Naive thymus-derived CD4-positive, alpha-beta T cell (primary cell): ENCODE measurements at regions not wholly inside any gene's neighbourhood (a gene's known extent, or its start where the extent isn't known, plus 50 kb on each side); places are given as distances from the start of the nearest gene placed in this dataset.

ENCODE experiments used
- ATAC-seq: fragments of 150-1000 bp; cut with Tn5 transposase; 2 replicates; pipeline ENCODE4 v1.10.0; 2021; ENCODE audit warnings: mild to moderate bottlenecking, moderate library complexity
- CTCF ChIA-PET: fragments of 350-600 bp; sonication (Branson Sonifier 250); formaldehyde crosslinking; loops from one replicate; lab custom pipeline; 2021; ENCODE audit warnings: antibody characterized with exemption; lab: Charles Lee
- POLR2A ChIA-PET: fragments of 350-600 bp; sonication (Branson Sonifier 250); formaldehyde crosslinking; loops from one replicate; lab custom pipeline; 2021; ENCODE audit warnings: antibody characterized with exemption, inconsistent platforms; lab: Charles Lee
- DNase-seq, 9 donors: peaks; one replicate each; pipeline versions ENCODE4 v3.0.0 to v3.0.0-alpha.2; 2020 to 2022; ENCODE audit warnings: mixed read lengths in 1 of 9
- H3K27ac ChIP-seq: one replicate; pipeline ENCODE4 v1.7.0; 2013; ENCODE audit warnings: mild to moderate bottlenecking, low read depth, low read length, moderate library complexity
- H3K27me3 ChIP-seq, 2 donors: one replicate each; pipeline ENCODE4 v1.7.0; 2013; ENCODE audit warnings: low read length in 2 of 2, mild to moderate bottlenecking in 2 of 2, moderate library complexity in 2 of 2; ENCODE audit not compliant: control insufficient read depth in 2 of 2, insufficient read depth in 2 of 2
- H3K36me3 ChIP-seq, 3 experiments: 1 replicate in 2 of 3; 2 replicates in 1 of 3; pipeline ENCODE4 v1.7.0; 2013; ENCODE audit warnings: low read length in 3 of 3, mild to moderate bottlenecking in 3 of 3, moderate library complexity in 1 of 3; ENCODE audit not compliant: insufficient read depth in 3 of 3, control insufficient read depth in 2 of 3
- H3K4me1 ChIP-seq, 2 donors: one replicate each; pipeline ENCODE4 v1.7.0; 2013; ENCODE audit warnings: low read length in 2 of 2, mild to moderate bottlenecking in 2 of 2, moderate library complexity in 1 of 2; ENCODE audit not compliant: control insufficient read depth in 2 of 2, insufficient read depth in 2 of 2
- H3K4me3 ChIP-seq: 2 replicates; pipeline ENCODE4 v1.7.0; 2013; ENCODE audit warnings: mild to moderate bottlenecking, low read length
- H3K9me3 ChIP-seq, 3 experiments: 1 replicate in 2 of 3; 2 replicates in 1 of 3; pipeline ENCODE4 v1.7.0; 2013; ENCODE audit warnings: low read length in 3 of 3; ENCODE audit not compliant: control insufficient read depth in 2 of 3
- H3K27ac Mint-ChIP-seq, 9 donors: one replicate each; pipeline ENCODE4 v1.8.0; 2020 to 2022; ENCODE audit warnings: mixed read lengths in 9 of 9, mild to moderate bottlenecking in 8 of 9, moderate library complexity in 5 of 9, inconsistent platforms in 2 of 9
- H3K27me3 Mint-ChIP-seq, 5 donors: one replicate each; pipeline ENCODE4 v1.8.0; 2021 to 2022; ENCODE audit warnings: mixed read lengths in 5 of 5, mild to moderate bottlenecking in 1 of 5
- H3K36me3 Mint-ChIP-seq, 5 donors: one replicate each; pipeline ENCODE4 v1.8.0; 2020 to 2022; ENCODE audit warnings: mixed read lengths in 5 of 5, mild to moderate bottlenecking in 3 of 5, inconsistent platforms in 1 of 5
- H3K4me1 Mint-ChIP-seq, 7 donors: one replicate each; pipeline ENCODE4 v1.8.0; 2020 to 2022; ENCODE audit warnings: mixed read lengths in 7 of 7, mild to moderate bottlenecking in 3 of 7, inconsistent platforms in 1 of 7
- H3K4me3 Mint-ChIP-seq, 10 donors: one replicate each; pipeline ENCODE4 v1.8.0; 2020 to 2022; ENCODE audit warnings: mild to moderate bottlenecking in 10 of 10, mixed read lengths in 10 of 10, moderate library complexity in 6 of 10, inconsistent platforms in 2 of 10
- H3K9me3 Mint-ChIP-seq, 11 donors: one replicate each; pipeline ENCODE4 v1.8.0; 2020 to 2022; ENCODE audit warnings: mixed read lengths in 11 of 11, mild to moderate bottlenecking in 4 of 11, inconsistent platforms in 1 of 11, moderate library complexity in 1 of 11
- intact Hi-C, 2 donors: fragments of 100-400 bp; cut with micrococcal nuclease; formaldehyde crosslinking; loops; one replicate each; pipeline ENCODE4 v1.15.1; 2023

DNA sequence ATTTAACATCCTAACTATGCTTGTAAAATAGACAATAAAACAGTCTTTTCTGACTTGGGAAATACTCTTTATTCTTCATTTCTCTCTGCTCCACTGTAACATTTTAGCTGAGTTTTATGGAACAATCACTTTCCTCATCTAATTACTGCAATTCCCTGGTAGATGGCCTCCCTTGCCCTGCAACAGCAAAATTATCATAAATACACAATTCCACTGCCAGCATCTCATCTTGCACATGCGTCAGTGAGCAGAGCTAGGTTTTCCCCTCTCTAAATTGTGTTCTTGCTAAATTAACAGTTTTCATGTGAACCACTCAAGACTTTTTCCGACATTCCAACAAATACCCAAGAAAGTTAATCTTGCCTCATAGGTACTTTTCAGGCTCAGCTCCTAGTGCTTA lies 920.9 kb upstream of the GOT2 start:
- H3K9me3 Mint-ChIP-seq = peaks cover 3 to 20% (median 11%) of the 10 kb centered on the region in 11 donors
- no peak for ATAC-seq
- POLR2A ChIA-PET = no interaction called here
- no peaks in the 10 kb centered on the region for H3K4me1 ChIP-seq
- no peaks in the 10 kb centered on the region for H3K27me3 ChIP-seq
- intact Hi-C loops = no loop called here
- CTCF ChIA-PET = no interaction called here
- no peaks in the 10 kb centered on the region for H3K4me1 Mint-ChIP-seq
- peaks cover 0 to 6% (median 0%) of the 10 kb centered on the region in 5 donors for H3K27me3 Mint-ChIP-seq
- no peaks in the 10 kb centered on the region for H3K36me3 ChIP-seq
- no peaks in the 10 kb centered on the region for H3K9me3 ChIP-seq
- no peak overlapping the region for H3K4me3 ChIP-seq
- no peak for DNase-seq
- no peak overlapping the region for H3K27ac ChIP-seq
- H3K4me3 Mint-ChIP-seq = no peak overlapping the region
- H3K36me3 Mint-ChIP-seq = peaks cover 0 to 5% (median 0%) of the 10 kb centered on the region in 5 donors
- no peak overlapping the region for H3K27ac Mint-ChIP-seq

DNA sequence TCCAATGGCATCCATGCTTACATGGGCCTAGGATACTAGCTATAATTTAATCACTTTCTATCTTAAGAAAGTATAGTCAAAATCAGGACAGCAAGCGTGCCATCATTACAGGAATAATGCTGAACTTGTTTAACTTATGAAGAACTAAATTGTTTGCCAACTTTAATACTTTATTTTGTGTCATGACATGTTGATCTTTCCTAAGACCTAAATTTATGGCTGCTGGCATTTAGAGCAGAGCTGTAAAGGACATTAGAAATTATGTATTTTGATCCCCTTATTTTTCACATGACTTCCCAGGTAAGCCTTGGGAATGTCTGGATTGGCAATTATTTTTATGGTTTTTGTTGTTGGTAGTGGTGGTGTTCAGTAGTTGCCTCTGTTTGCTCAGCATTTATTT lies 920.3 kb upstream of the GOT2 start:
- CTCF ChIA-PET = no interaction called here
- H3K27me3 Mint-ChIP-seq = peaks cover 0 to 6% (median 0%) of the 10 kb centered on the region in 5 donors
- H3K4me1 ChIP-seq = no peaks in the 10 kb centered on the region
- POLR2A ChIA-PET = no interaction called here
- no peaks in the 10 kb centered on the region for H3K4me1 Mint-ChIP-seq
- no peaks in the 10 kb centered on the region for H3K36me3 ChIP-seq
- no peak overlapping the region for H3K27ac ChIP-seq
- no peaks in the 10 kb centered on the region for H3K27me3 ChIP-seq
- ATAC-seq (no peak), DNase-seq (no peak)
- H3K4me3 ChIP-seq = no peak overlapping the region
- no peak overlapping the region for H3K27ac Mint-ChIP-seq
- H3K4me3 Mint-ChIP-seq = no peak overlapping the region
- peaks cover 3 to 23% (median 11%) of the 10 kb centered on the region in 11 donors for H3K9me3 Mint-ChIP-seq
- intact Hi-C loops = no loop called here
- peaks cover 0 to 5% (median 0%) of the 10 kb centered on the region in 5 donors for H3K36me3 Mint-ChIP-seq
- no peaks in the 10 kb centered on the region for H3K9me3 ChIP-seq

DNA sequence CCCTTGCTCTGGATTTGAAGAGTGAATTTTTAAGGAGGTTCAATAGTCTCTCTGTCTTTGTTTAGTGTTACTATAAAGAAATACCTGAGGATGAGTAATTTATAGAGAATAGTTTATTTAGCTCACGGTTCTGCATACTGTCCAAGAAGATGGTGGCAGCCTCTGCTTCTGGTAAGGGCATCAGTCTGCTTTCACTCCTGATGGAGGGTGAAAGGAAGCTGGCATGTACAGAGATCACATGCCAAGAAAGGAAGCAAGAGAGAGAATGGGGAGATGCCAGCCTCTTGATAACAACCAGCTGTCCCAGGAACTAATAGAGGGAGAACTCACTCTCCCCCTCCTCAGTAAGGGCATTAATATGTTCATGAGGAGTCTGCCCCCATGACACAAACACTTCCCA lies 917.5 kb upstream of the GOT2 start:
- H3K27me3 Mint-ChIP-seq = peaks cover 0 to 6% (median 0%) of the 10 kb centered on the region in 5 donors
- POLR2A ChIA-PET = no interaction called here
- H3K4me1 Mint-ChIP-seq = no peaks in the 10 kb centered on the region
- H3K4me3 ChIP-seq = no peak overlapping the region
- no peaks in the 10 kb centered on the region for H3K4me1 ChIP-seq
- no peak overlapping the region for H3K27ac Mint-ChIP-seq
- DNase-seq = no peak
- peaks cover 5 to 32% (median 12%) of the 10 kb centered on the region in 11 donors for H3K9me3 Mint-ChIP-seq
- no peak for ATAC-seq
- H3K4me3 Mint-ChIP-seq = no peak overlapping the region
- CTCF ChIA-PET = no interaction called here
- peaks cover 0 to 5% (median 0%) of the 10 kb centered on the region in 5 donors for H3K36me3 Mint-ChIP-seq
- H3K27ac ChIP-seq = no peak overlapping the region
- intact Hi-C loops = no loop called here
- H3K27me3 ChIP-seq = no peaks in the 10 kb centered on the region
- H3K36me3 ChIP-seq = no peaks in the 10 kb centered on the region
- H3K9me3 ChIP-seq = no peaks in the 10 kb centered on the region

DNA sequence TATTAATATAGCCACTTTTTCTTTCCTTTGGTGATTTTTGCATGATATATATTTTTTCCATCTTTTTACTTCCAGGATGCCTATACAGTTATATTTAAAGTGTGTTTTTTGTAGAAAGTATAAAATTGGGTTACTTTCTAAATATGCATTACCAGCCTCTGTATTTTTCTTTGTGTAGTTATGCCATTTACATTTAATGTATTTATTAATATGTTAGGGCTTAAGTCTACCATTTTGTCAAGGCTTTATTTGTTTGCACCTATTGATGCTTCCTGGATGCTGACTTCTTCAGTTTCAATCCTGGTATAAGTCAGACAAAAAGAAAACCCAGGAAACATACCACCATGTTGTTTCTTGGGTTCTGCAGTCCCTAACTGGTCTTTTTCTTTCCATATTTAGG lies 911.1 kb upstream of the GOT2 start:
- H3K27me3 Mint-ChIP-seq = no peaks in the 10 kb centered on the region
- intact Hi-C loops = no loop called here
- no peak overlapping the region for H3K4me3 Mint-ChIP-seq
- ChIA-PET POLR2A (no interaction called here), CTCF (no interaction called here)
- no peaks in the 10 kb centered on the region for H3K4me1 Mint-ChIP-seq
- no peak overlapping the region for H3K27ac ChIP-seq
- ATAC-seq = no peak
- H3K36me3 Mint-ChIP-seq = no peaks in the 10 kb centered on the region
- no peaks in the 10 kb centered on the region for H3K27me3 ChIP-seq
- no peaks in the 10 kb centered on the region for H3K9me3 ChIP-seq
- no peak overlapping the region for H3K4me3 ChIP-seq
- H3K4me1 ChIP-seq = no peaks in the 10 kb centered on the region
- H3K9me3 Mint-ChIP-seq = peaks cover 2 to 46% (median 16%) of the 10 kb centered on the region in 11 donors
- no peaks in the 10 kb centered on the region for H3K36me3 ChIP-seq
- no peak for DNase-seq
- H3K27ac Mint-ChIP-seq = no peak overlapping the region

DNA sequence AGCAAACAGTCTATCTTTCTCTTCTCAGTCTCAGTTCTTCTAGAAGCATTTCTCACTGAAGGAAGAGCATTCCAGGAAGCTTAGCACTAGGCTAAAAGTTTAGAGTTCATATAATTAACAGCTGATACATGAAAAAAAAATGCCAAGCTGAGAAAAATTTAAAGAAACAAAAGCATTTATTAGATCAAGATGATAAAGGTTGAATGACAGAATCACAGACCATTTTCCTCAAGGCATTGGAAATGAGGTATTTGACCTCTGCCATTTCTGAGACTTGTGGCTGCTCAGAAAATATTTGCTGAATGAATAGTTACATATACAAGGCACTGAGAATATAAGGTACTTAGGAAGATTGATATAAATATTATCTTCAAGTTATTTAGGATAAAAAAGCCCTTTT lies 901.6 kb upstream of the GOT2 start:
- H3K27ac ChIP-seq = no peak overlapping the region
- no peak overlapping the region for H3K4me3 Mint-ChIP-seq

DNA sequence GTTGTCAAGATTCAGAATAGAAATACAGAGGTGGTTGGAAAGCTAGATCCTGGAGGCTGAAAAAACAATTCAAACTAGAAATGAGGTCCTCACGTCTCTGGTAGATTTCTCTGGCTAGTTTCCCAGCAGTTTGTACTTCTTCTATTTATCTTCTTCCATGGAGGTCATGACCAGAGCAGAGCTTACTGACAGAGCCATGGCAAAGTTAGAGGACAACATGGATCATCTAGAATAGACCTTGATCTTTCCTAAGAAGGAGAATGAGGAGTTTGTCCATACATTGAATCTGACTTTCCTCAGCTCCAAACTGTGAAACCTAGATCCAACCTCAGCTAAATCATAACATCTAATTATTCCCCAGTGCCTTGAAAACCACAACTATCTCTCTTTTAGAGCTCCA lies 900.8 kb upstream of the GOT2 start:
- Histone ChIP-seq H3K4me1 (no peaks in the 10 kb centered on the region), H3K4me3 (no peak overlapping the region), H3K27me3 (no peaks in the 10 kb centered on the region), H3K9me3 (no peaks in the 10 kb centered on the region), H3K36me3 (no peaks in the 10 kb centered on the region), H3K27ac (no peak overlapping the region)
- no peak overlapping the region for H3K4me3 Mint-ChIP-seq
- DNase-seq (no peak), ATAC-seq (no peak)
- H3K27ac Mint-ChIP-seq = no peak overlapping the region
- CTCF ChIA-PET = no interaction called here
- peaks cover 0 to 10% (median 3%) of the 10 kb centered on the region in 11 donors for H3K9me3 Mint-ChIP-seq
- intact Hi-C loops = no loop called here
- POLR2A ChIA-PET = no interaction called here
- no peaks in the 10 kb centered on the region for H3K27me3 Mint-ChIP-seq
- H3K36me3 Mint-ChIP-seq = no peaks in the 10 kb centered on the region
- no peaks in the 10 kb centered on the region for H3K4me1 Mint-ChIP-seq

More for the DNA sequence above, 901.6 kb upstream of the GOT2 start:
- intact Hi-C loops = no loop called here
- ATAC-seq = no peak
- ChIA-PET POLR2A (no interaction called here), CTCF (no interaction called here)
- Histone ChIP-seq H3K4me1 (no peaks in the 10 kb centered on the region), H3K36me3 (no peaks in the 10 kb centered on the region), H3K9me3 (no peaks in the 10 kb centered on the region), H3K27me3 (no peaks in the 10 kb centered on the region), H3K4me3 (no peak overlapping the region)
- DNase-seq = no peak
- no peak overlapping the region for H3K27ac Mint-ChIP-seq
- H3K27me3 Mint-ChIP-seq = no peaks in the 10 kb centered on the region
- H3K9me3 Mint-ChIP-seq = peaks cover 0 to 14% (median 3%) of the 10 kb centered on the region in 11 donors
- H3K36me3 Mint-ChIP-seq = no peaks in the 10 kb centered on the region
- H3K4me1 Mint-ChIP-seq = no peaks in the 10 kb centered on the region

DNA sequence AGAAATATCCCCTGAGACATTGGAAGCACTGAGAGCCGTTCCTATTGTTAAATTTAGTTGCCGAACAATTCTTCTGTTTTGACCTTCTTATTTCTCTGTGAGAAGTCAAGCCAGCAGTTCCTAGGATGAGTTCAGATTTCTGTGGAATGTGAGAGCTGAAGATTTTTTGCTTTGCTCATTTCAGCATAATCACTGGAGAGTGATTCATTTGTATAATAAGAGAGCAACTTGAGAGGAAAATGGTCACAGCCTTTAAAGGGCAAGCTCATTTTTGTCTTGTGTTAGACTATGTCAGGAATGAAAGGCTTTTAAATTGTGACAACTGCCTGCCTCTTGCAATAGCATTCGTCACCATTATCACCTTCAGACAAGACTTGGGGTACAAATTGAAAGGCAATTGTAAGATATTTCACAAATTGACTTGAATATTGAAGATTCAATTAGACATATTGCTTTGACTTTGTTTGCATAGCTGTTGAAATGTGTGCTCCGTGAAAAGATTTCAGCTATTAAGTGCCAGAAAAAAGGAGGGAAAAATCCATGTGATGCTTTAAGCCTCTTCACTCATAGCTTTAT lies 900.0 kb upstream of the GOT2 start:
- no peak for ATAC-seq
- H3K27me3 ChIP-seq = no peaks in the 10 kb centered on the region
- H3K4me3 ChIP-seq = no peak overlapping the region
- Mint-ChIP-seq H3K4me1 (no peaks in the 10 kb centered on the region), H3K4me3 (no peak overlapping the region), H3K9me3 (peaks cover 0 to 10% (median 3%) of the 10 kb centered on the region in 11 donors), H3K36me3 (no peaks in the 10 kb centered on the region), H3K27me3 (no peaks in the 10 kb centered on the region), H3K27ac (no peak overlapping the region)
- H3K27ac ChIP-seq = no peak overlapping the region
- no peaks in the 10 kb centered on the region for H3K4me1 ChIP-seq
- H3K36me3 ChIP-seq = no peaks in the 10 kb centered on the region
- no peaks in the 10 kb centered on the region for H3K9me3 ChIP-seq
- intact Hi-C loops = no loop called here
- ChIA-PET POLR2A (no interaction called here), CTCF (no interaction called here)
- DNase-seq = no peak
